ENCODE measurements at regions not wholly inside any gene's neighbourhood (a gene's known extent, or its start where the extent isn't known, plus 50 kb on each side); places are given as distances from the start of the nearest gene placed in this dataset.
A peak's percentile ranks its signal among the peaks of the same experiment; 100 is the strongest.

DNA sequence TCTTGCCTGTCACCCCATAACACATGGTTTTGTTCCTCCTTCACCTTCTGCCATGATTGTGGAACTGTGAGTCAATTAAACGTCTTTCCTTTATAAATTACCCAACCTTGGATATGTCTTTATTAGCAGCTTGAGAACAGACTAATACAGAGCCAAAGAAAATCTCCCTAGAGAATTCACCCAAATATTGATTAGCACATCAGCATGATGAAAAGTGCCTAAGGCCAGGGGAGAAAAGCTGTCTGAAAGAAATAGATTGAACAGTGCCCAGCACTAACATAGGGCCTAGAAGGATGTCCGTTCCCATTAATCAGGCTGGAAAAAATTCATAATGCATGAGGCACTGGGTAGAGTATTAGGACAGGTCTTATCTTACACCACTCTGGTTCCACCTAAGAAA lies 111.9 kb upstream of the CALN1 start:
- no peak for DNase-seq (ENCODE audit: low spot score)

DNA sequence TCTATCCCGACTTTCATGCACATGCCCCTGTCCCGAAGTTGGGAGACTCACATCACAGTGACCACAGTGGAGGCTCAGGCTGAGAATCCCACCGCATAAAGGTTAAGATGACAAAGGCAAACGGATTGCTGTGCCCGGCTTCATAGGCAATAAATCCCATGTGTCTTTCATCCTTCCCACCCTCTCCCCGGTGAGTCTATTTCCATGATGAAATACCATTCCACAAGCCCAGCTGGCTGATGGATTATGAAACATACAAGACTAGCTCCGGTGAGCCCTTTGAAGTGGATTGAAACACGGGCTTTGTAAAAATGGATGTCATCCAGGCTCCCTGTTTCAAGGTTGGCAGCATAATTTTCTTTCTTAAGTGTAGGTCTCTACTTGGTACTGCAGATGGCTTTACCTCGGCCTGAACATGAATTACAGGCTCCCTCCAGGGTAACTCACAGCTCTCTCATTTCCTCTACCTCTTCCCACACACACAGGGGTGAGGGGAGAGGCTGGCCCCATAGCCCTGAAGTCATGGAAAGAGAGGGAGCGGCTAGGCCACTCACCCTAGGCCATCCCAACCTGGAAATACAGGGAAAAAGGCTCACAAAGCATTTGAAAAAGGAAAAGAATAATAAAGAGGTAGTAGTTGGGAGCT lies 92.0 kb upstream of the CALN1 start:
- no peak for DNase-seq (ENCODE audit: low spot score)

DNA sequence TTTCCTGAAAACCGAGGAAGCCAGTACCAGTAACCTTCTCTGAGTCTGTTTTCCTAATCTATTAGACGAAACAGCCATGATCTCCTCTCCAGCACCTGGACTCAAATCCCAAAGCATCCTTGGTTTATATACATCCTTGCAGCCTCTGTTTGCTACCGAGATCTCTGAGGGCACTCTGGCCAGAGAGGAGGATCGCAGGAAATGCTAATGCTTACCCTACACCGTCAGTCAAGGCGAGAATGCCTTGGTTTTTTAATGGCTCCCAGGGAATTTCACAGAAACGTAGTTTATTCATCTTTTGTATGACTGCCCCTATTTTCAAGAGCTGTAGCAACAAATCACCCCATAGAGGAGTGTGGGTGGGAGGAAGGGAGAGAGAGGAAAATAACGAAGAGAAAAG lies 91.5 kb upstream of the CALN1 start:
- DNase-seq (ENCODE audit: low spot score) = no peak

DNA sequence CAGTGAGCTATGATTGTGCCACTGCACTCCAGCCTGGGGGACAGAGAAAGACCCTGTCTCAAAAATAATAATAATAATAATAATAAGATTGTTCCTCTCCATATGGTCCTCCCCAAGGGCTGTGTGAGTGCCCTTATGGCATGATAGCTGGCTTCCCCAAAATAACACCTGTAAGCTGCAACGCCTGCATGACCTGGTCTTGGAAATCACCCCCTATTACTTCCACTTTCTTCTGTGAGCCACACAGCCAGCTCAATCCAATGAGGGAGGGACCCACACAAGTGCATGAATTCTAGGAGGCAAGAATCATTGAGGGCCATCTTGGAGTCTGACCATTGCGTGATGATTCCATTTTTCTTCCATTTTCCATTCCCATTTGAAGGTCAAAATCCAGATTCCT lies 82.7 kb upstream of the CALN1 start:
- DNase-seq (ENCODE audit: low spot score) = no peak

DNA sequence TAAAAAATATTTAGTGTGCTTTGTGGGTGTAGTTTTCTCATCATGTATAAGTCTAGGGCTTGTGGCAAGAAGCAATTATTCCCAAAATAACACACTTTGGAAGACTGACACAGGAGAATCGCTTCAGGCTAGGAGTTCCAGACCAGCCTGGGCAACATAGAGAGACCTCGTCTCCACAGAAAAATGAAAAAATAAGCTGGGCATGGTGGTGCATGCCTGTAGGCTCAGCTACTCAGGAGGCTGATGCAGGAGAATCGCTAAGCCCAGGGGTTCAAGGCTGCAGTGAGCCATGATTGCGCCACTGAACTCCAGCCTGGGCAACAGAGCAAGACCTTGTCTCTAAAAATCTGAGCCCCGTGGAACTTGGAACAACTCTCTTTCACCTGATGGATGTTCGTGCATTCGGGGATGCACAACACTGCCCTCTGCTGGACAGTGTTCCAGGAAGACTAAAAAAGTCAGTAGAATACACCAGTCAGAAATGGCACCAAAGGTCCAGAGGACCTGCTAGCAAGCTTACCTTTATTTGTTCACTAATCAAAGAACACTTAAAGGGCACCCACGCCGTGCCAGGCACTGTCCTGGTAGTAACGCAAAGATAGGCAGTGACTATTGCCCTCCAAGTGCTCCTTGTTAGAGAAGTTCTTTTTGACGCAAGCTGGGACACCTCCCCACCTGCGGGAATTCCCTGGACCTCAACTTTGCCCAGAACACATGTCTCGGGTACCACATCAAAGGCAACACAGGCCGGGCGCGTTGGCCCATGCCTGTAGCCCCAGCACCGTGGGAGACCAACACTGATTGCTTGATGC lies 81.9 kb upstream of the CALN1 start:
- DNase-seq (ENCODE audit: low spot score) = peak; percentile 44

DNA sequence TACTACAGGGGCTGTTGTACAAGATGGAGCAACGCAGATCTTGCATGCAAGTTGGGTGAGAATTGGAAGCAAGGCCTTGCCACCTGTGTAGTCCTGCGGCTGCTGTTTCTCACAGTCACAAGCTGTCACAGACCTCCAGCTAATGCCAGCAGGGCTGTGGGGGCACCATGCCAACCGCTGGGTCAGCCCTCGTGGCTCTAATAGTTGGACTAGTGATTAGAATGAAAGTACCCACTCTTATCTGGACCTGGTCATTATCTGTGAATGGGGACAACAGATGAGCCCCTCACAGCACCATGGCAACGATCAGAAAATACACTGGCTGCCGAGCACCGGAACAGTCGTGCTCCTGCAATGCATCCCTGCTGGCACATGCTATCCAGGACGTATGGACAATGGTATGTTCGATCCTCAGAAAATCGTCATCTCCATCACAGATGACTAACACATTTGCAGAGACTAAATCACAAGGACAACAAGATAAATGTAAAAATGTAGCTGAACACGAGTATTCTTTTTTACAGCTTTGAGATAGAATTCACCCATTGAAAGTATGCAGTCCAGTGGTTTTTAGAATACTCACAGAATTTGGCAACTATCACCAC lies 80.4 kb upstream of the CALN1 start:
- no peak for DNase-seq (ENCODE audit: low spot score)

DNA sequence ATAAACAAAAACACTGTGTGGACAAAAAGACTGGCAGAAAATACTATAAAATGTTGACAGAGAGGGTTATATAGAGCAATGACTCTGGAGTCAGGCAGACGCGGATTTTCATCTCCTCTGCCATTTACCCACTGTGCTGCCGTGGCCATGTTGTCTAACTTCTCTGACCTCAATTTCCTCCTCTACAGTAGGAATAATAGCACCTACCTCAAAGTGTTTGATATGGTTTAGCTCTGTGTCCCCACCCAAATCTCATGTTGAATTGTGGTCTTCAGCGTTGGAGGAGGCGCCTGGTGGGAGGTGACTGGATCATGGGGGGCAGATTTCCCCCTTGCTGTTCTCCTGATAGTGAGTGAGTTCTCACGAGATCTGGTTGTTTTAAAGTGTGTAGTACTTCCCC lies 78.2 kb upstream of the CALN1 start:
- DNase-seq (ENCODE audit: low spot score) = no peak

DNA sequence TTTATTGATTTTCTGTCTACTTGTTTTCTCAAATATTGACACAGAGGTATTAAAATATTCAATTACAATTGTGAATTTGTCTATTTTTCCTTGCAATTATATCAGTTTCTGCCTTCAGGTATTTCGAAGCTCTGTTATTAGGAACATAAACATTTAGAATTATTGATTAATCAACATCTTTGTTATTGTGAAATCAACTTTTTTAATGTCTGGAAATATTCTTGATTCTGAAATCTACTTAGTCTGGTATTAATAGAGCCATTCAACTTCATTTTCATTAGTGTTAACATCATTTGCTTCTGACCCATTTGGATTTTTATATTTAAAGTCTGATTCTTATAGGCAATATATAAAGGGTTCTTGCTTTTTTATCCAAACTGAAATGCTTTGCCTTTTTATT lies 69.8 kb upstream of the CALN1 start:
- DNase-seq (ENCODE audit: low spot score) = no peak

DNA sequence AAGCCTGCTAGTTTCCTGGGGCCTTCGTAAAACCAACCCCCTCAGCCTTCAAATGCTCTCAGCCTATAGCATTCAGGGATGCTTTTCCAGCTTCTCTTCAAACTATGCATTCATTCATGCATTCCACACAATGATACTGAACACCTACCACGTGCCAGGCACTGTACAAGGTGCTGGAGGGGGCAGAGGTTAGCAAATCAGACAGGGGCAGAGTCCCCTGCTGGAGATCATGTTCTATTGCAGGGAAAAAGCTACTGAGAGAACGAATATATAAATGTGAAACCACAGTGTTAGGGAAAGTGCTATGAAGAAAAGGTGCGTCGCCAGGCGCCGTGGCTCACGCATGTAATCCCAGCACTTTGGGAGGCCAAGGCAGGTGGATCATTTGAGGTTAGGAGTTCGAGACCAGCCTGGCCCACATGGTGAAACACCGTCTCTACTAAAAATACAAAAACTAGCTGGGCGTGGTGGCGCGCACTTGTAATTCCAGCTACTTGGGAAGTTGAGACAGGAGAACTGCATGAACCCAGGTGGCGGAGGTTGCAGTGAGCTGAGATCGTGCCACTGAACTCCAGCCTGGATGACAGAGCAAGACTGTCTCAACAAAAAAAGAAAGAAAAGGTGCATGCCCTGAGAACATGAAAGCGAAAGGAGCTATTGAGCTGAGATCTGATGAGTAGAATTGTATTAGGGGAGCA lies 64.6 kb upstream of the CALN1 start:
- no peak for DNase-seq (ENCODE audit: low spot score)

DNA sequence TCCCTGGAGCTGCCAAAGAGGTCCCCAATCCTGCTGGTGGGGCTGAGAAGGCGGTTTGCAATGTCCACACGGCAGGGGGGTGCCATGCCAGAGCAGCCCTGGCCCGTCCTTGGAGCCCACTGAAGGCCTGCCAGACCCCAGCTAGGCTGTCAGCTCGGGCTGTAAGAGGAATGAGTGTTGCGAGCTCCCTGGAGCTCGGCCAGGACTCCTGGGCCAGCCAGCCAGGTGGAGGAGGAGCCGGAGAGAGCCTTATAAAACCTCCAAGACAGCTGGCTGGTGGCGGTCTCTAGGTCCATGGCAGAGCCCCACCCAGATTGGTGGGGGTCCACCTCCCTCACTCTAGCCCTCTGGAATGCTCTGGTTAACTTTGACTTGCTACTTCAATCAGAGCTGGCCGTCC lies 55.1 kb upstream of the CALN1 start:
- DNase-seq (ENCODE audit: low spot score) = no peak

DNA sequence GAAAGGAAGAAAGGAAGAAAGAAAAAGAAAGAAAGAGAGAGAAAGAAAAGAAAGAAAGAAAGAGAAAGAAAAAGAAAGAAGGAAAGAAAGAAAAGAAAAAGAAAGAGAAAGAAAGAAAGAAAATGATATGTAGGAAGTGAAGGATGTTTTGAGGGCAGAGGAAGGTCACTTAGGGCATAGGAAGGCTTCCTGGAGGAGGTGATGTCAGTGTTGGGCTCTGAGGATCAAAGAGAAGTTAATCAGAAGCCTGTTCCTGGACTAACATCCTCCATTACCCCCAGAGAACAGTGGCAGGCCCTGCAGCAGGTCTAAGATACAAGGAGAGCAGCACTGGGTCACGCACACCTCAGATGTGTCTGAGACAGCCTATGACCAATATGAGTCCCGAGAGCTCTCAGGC lies 54.7 kb upstream of the CALN1 start:
- no peak for DNase-seq (ENCODE audit: low spot score)

DNA sequence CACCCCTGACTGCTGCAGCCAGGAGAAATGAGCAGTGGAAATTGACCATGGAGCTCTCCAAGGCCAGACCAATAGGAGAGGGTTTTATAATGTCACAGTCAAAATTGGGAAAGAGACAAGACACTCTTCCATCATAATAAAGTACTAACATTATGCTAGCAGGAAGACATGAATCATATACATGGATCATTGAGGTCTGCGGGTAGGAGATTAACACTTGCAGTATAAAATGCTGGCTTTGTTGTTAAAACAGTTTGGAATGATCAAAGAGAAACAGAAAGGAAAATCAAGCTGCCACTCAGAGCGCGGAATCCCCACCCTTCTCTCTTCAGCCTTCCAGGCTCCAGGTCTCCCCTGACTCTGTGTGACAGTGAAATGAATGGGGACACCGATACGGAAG lies 53.4 kb upstream of the CALN1 start:
- DNase-seq (ENCODE audit: low spot score) = no peak

DNA sequence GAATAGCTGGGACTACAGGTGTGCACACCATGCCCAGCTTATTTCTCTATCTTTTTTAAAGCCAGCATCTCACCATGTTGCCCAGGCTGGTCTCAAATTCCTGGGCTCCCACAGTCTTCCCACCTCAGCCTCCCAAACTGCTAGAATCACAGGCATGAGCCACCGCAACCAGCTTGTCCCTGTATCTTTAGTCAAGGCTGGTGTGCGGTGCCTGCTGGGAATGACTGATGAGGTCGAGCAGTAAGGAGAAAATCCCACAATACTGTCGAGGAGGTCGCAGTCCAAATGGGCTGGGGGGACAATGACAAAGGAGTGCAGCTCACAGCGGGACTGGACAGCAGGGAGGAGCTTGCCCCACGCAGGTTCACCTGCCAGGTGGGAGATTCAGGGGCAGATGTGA lies 50.2 kb upstream of the CALN1 start:
- DNase-seq (ENCODE audit: low spot score) = no peak
